ENCODE measurements at regions not wholly inside any gene's neighbourhood (a gene's known extent, or its start where the extent isn't known, plus 50 kb on each side); places are given as distances from the start of the nearest gene placed in this dataset.
A peak's percentile ranks its signal among the peaks of the same experiment; 100 is the strongest.

DNA sequence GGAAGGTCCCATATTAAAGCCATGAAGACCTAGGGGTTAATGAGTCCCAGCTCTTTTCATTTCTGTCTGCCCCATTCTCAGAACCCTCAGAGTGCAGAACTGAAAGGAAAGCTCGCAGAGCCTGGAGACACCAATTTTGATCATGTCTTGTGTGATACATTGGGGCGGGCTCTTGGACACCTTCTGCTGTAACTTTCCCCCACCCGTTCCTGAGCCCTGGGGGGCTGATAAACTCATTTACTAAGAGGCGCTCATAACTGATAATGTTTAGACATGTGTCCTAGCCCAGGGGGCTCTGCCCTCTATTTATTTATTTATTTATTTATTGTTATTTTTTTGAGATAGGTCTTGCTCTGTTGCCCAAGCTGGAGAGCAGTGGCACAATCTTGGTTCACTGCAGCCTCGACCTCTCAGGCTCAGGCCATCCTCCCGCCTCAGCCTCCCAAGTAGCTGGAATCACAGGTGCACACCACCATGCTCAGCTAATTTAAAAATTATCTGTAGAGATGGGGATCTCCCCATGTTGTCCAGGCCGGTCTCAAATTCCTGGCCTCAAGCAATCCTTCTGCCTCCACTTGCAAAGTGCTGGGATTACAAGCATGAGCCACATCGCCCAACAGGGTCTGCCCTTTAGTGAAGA is 72.4 kb upstream of the HAAO start:
- DNase-seq = no peak

DNA sequence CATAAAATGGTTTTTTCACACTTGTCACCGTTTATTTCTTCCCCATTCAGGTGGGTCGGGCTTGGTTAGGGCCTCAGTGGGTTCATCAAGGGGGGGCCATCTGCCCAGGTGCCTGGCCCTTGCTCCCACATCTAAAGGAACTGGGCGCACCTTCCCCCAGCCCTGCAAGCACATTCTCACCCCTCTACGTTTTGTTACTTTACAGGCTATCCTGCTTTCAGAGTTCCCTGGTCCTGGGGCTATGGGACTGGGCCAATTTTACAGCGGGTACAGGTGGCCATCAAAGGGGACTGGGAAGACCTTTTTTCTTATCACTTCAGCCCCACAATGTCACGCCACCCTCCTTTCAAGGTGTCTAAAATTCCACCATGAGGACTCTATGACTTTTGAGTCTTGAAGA is 71.8 kb upstream of the HAAO start:
- no peak for DNase-seq

DNA sequence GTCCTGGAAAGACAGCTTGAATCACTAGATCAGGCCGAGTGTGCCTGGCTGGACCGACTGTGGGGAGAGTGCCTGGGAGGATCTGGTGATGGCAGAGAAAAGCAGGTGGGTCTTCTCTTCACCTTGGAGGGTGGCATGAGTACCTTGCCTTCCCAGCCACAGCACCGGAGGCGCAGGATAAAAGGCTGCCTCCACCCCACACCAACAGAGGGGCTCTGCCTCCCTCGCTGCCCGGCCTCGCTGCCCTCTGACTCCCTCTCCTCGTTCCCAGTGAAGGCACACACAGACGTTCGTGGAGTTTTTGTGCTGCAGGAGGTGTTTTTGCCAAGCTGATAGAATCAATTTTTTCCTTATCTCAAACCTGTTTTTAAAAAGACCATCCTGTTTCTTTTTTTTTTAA is 71.4 kb upstream of the HAAO start:
- DNase-seq = no peak

DNA sequence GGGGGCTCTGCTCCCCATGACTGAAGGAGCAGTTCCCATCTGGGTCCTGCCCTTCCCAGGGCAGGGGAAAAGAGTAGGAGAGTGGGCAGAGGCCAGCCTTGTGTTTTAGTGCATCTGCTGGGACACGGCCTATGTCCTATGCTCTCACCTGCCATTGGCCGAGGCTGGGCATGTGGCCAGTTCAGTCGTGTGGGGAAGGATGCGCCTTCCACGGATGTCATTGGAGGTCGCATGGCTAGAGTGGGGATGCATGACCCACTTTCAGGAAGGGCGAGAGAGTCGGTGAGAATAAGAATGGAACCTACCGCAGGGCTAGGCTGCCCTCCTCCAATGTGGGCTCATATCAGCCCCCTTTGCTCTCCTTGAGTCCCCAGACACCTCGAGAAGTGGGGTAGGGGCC is 70.9 kb upstream of the HAAO start:
- no peak for DNase-seq

DNA sequence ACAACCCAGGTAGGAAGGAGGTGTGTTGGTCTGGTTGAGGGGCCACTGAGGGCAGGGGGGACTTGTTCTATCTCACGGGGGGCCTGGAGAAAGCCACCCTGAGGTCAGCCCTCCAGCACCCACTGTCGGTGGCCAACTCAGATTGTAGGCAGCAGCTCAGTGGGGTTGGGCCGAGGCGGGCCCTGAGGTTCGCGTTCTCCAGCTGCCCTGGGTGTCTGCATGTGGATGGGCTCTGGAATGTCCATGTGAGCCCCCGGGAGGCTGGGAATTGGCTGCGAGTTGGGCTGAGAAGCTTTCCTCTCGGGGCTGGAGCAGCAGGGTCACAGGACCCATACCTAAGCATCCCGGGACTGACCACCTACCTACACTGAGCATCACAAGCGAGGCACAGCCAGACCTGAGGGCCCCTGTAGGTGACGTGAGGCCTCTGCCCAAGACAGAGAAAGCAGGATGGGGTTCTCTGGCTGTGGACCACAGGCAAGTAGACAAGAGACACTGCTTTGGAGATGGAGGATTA is 70.3 kb upstream of the HAAO start:
- DNase-seq = no peak

DNA sequence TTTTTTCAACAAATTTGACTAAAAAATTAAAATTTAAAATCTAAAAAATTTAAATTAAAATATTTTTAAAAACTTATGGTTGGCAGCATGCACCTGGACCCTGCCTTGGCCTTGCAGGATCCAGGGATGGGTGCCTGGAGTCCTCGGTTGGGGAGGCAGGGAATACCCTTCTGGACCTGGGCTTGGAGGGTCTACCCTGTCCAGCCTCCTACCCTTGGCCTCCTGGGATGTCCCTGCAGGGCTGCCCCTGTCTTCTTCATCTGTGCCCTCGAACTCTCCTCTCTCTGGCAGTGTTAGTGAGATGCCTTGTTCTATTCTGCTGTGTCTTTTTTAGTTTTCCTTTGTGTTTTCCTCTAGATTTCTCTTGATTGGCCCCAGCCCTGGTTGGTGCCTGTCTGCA is 68.9 kb upstream of the HAAO start:
- no peak for DNase-seq

DNA sequence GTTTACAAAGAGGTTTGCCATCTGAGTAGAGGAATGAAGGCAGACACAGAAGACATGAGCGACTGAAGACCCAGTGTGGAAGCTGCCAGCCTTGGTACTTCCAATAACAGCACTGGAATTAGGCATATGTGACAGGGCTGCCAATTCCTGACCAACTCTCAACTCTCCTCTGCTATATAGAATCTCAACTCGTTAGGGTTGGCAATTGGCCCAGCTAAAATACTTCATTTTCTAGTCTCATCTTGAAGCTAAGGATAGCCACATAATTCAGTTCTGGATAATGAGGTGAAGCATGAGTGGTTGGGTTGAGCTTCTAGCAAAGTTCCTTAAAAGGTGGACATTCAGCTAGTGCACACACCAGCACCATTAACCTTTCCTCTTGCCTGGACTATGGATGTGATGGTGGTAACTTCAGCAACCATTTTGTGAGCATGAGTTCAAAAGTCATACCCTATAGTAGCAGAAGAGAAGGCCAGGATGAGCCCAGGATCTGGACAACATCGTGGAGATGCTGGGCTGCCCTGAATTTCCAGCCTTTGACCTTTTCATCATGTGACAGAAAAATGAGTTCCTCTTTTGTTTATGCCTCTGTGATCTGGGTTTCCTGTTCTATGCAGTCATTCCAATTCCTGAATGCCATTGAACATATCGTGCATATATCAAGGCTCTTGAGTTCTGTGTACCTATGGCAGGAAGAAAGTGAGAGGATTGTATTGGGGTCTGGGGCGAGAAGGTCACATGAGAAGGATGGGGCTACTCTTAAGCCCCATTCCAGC is 68.1 kb upstream of the HAAO start:
- DNase-seq = no peak

DNA sequence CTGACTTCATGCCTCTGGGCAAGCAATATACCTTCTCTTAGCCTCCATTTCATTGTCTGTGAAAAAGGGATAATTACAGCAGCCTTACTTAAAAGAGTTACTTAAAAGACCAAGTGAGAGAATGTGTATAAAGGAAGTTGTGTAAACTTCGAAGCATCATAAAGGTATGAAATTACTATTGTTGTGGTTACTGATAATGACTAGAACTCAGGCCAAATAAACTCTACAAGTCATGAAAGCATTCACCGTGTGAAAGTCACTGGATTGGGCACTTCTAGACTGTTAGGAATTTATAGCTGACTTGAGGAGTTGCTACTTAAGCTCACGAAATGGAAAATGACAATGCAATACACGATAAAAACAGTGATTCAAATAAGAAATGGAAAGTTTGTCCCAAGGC is 67.4 kb upstream of the HAAO start:
- no peak for DNase-seq

DNA sequence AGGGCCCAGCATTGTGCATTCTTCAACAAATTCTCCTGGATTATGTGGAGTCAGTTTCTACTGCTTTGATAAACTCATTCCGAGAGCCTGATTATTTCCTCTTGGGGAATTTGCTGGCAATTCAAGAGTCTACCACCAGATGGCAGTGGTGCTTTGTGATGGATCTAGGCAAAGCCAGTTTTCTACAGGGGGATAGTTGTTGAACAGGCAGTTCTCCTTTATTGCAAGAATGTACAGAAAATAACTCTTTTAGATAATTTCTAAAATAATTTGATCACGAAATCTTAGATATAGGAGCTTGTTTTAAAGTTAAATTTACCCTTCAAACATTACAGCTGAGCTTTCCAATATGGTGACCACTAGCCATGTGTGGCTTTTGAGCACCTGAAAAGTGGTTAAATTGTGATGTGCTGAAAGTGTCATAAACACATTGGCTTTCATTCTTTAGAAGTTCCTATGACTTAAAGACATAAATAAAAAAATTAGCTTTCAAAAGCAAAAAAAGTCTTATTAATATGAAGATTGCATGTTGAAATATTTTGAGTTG is 66.7 kb upstream of the HAAO start:
- DNase-seq = peak; percentile 29

DNA sequence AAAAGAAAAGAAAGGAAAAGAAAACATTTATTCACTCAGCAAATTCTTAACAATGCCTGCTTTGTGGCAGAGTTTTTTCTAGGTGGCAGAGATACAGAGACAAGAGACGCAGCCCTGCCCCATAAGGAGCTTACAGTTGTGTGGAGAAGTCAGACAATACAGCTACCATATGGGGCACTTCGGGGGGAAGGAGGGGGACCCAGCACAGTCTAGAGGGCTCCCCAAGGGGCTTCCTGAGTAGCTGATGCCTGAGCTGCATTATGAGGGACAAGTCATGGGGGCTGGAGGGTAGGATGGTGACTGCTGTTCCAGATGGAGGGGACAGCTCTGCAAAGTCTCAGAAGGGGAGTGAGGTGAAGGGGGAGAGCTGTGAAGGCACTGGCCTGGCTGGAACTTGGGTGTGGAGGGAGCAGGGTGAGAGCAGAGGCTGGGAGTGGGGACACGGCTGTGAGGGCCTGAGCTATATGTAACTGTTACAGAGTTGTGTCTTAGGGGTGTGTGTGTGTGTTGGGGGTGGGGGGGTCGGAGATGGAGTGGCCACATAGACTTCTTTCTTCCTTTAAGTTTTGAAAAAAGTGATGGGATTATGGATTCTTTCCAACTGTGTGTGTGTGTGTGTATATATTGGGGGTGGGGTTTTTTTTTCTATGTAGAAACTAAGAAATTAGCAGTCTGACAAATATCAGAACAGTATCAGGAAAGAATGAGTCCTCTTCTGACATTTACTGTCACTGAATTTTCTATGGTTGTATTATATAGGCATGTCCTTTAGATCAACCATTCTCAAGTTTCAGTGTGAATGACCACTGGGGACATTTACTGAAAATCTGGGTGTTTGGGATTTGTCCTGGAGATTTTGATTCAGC is 66.0 kb upstream of the HAAO start:
- DNase-seq = no peak

DNA sequence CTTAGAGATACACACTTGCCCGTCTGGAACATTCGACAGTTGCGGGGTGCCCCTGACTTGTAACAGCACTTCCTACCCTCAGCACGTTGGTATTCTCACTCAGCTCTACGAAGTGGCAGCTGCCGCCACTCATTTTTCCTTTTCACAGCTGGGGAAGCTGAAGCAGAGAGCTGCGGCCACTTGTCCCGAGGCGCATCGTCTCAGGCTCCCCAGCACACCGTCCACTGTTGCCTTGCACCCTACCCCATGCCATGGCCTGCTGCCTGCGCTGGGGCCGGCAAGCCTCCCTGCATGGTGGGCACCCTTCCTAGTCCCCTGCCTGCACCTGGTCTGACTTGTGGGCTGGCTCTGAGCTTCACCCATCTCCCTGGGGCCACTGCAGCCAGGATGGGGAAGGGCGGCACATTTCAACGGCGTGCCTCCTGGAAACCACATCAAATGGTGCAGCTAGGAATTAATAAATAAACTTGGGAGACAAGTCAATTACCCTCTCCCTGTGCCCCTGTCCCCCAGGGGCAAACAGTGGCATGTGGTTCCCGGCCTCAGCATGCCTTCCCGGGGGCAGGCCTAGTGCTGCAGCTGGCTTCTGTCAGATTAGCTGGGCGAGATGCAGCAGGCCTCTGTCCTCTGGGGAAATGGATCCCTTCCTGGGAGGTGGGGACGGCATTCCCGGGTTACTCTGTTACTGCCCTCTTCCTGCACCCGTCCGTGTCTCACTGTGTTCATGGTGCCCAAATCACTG is 64.7 kb upstream of the HAAO start:
- DNase-seq = no peak

DNA sequence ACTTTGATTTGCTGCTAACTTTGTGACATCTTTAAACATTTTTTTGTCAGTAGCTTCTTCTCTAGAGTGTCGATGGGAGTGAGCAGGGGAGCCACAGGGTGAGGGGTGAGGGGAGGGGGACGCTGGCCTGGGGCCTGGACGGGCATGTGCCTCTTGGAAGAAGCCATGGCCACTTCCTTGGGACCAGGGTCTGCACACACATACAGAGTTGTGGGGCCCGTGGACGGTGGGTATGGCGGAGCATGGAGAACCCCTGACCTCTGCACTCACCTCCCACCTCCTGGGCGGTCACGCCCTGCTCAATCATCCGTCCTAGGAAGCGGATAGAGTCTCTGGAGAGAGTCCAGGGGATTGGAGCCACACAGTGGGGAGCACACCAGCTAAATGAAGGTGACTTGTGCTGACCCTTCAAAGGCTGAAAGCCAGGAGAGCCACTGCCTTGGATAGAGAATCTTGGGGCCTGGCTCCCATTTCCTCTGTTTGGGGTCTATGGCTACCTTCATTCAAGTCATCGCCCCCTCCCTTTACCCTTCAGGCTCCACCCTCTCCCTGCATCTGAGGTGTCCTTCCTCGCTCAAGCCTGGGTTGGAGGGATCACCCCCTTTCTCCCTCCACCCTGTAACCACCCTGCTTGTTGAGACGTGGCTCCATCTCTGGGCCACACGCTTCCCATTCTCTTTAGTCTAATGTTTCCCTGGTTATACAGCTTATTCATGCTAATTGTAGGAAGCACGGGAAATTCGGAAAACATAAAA is 63.9 kb upstream of the HAAO start:
- DNase-seq = no peak

DNA sequence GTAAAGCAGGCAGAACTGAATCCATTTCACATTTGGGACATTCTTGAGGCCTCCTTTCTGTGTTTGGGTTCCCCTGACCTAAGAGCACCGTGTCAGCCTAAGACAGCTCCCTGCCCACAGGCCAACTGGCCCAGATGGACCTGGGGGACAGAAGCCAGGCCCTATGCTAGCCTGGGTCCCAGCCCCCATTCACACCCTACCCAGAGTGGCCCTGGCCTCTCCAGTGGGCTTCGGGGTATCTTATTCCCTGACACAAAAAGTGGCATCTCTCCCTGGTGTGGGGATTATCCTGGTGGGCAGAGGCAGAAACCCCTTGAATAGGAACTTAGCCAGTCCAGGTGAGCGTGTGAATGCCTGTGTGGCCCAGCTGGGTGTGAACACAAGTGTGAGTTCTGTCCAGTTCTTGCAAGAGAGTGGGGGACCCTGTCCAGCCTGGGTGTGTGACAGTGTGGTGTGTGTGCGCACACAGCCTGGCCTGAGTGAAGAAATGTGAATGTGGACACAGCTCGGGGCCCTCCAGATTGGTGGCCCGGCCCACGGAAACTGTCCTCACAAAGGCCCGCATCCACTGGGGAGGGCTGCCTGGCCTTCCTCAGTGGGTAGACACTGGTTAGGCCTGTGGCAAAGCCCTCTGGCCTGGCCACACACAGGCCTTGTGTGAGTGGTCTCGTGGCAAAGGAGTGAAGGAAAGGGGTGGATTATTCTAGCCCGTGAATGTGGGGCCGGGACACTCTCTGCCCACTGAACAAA is 63.0 kb upstream of the HAAO start:
- no peak for DNase-seq

DNA sequence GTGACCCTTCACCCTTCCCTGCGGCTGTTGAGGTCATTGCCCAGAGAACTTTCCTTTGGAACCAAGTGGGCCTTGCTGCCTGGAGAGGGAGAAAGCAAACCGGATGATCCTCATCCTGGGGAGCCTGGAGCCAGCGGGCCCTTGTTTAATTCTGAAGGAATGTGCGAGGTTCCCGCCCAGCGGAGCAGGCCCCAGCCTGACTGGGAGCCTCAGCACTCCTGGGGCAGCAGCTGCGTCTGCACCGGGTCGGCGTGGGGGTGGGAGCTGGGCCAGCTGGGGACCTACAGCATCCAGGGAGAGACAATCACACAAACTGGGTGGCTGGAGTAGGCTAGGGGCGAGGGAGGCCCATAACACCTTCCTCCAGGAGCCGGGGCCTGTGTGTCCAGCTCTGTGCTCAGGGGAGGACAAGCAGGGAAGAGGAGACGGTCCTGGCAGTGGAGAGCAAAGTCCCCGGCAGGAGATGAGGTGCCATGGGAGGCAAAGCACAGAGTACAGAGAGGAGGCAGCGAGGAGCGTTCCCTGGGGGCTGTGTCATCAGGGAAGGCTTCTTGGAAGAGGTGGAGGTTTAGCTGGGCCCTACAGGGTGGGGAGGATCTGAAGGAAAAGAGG is 61.9 kb upstream of the HAAO start:
- no peak for DNase-seq

DNA sequence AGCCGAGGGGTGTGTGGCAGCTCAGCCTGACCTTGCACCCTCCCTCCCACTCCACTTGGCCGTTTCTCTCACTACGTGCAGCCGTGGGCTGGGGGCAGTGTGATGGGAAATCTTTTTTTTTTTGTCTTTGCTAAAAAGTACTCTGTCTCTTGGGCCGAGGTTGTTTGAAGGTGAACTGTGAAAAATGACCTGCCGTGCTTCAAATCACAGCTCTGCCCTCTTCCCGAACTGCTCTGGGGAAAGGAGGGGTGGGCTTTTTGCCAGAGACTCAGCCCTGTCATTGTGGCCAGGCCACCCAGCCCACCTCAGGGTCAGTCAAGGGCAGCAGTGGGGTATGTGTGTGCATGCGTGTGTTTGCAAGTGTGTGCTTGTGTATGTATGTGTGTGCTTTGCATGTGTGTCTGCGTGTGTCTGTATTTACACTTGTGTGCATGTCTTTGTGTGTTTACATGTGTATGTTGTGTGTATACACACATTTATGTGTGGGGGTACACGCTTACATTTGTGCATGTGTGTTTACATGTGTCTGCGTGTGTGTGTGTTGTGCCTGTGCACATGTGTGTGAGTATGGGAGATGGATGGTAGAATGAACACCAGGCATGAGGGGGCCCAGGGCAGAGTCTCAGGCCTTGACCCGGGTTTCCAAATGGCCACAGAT is 61.3 kb upstream of the HAAO start:
- DNase-seq = no peak

DNA sequence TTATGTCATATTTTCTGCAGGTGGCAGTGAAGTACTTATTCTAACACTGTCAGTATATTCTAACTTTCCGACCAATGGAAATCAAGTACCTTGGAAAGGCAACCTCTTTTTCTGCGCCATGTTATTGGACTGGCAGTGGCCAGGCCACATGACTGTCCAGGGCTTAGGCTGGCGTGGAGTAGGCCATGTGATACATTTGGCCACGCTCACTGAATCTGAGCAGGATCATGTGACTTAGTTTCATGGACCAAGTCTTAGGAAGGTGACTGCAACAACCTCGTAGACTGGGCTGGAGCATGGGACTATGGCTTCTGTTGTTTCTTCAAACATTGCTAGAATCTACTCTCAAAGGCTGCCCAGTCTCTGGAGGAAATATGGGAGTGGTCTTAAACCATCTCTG is 60.4 kb upstream of the HAAO start:
- no peak for DNase-seq

DNA sequence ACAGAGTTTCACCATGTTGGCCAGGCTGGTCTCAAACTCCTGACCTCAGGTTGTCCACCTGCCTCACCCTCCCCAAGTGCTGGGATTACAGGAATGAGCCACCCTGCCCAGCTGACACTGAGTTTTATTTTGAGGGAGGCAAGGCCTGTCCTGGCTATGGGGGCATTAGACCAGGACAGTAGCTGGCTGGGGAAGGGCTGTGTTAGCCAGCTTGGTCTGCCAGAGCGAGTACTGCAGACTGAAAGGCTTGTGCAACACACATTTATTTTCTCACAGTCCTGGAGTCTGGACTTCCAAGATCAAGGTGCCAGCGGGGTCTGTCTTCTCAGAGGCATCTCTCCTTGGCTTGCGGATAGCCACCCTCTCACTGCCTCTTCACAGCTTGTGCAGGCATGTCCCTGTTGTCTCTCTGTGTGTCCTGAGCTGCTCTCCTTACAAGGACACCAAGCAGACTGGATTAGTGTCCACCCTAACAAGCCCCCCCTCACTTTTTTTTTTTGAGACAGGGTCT is 59.4 kb upstream of the HAAO start:
- no peak for DNase-seq

DNA sequence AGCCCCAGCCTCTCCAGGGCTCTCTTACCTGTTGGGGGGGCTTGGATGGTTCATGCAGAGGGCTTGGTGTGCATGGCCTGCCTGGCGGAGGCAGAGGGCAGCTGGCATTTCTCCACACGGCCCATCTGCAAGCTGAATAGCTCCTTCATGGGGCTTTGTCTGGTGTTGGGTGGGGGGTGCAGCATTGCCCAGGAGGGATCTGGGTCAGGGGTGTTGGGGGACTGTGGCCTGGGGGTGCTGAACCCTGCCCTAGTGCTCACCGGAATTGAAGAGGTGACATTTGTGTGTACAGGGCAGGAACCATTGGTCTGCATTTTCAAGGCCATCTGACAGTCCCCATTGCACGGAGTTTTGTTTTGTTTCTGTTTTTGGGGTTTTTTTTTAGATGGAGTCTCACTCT is 58.8 kb upstream of the HAAO start:
- no peak for DNase-seq

DNA sequence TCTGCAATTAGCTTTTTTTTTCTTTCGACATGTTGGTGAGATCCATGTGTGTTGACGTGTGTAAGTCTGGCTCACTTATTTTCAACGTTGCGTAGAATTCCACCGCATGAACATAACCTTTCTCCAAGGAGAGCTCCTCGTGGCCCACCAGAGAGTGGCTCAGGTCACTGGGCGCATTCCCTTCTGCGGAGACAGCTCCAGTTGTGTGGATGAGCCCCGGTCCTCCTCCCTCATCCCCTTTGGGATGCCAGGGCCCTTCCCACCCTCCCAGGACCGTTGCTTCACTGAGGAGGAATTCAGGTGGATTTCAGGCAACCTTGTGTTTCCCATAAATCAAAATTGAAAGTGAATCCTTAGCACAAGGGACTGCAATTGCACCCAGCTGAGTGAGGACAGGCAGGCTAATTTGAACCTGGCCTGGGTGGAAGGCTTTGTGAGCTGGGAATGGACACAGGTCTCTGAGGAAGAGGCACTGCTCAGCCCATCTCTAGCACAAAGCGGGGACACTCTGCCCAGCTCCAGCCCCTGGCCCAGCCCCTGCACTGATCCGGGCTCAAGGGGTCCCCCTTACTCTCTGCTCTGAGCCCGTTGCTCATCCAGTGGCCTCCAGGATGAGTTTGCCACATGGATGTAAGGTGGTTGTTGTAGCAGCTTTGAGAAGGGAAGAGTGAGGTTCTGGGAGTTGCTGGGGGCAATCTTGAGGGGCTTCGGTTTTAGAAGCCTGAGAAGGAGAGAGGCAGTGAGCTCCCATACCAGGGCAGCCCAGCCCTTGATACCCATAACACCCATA is 57.8 kb upstream of the HAAO start:
- no peak for DNase-seq

All from CD4-positive, alpha-beta T cell treated with Interferon gamma for 1 hour (primary cell).